ENCODE measurements at regions not wholly inside any gene's neighbourhood (a gene's known extent, or its start where the extent isn't known, plus 50 kb on each side); places are given as distances from the start of the nearest gene placed in this dataset.

GRCh38 chr6:40282986-40283385 lies 304.2 kb downstream of the LRFN2 start:
- Histone ChIP-seq H3K27me3 (ENCODE audit: insufficient read depth, low read length) (no peaks in the 10 kb centered on the region), H3K27ac (ENCODE audit: low read depth, low read length) (no peak overlapping the region), H3K36me3 (ENCODE audit: insufficient read depth, low read length) (no peaks in the 10 kb centered on the region), H3K79me2 (ENCODE audit: insufficient read depth, low read length) (no peaks in the 10 kb centered on the region), H3K4me2 (ENCODE audit: insufficient read depth, low read length) (no peak overlapping the region), H3K9me3 (ENCODE audit: low read depth, low read length) (no peaks in the 10 kb centered on the region), H3K4me3 (ENCODE audit: insufficient read depth, low read length) (no peak overlapping the region), H2AFZ (ENCODE audit: low read length) (no peak overlapping the region), H3K4me1 (ENCODE audit: insufficient read depth, low read length) (no peaks in the 10 kb centered on the region), H4K20me1 (ENCODE audit: insufficient read depth, low read length) (no peaks in the 10 kb centered on the region)
- no peak for TF ChIP-seq CTCF (IDR thresholded peaks at IDR 0.05; ENCODE audit: extremely low read depth, low read depth, low read length)
- DNase-seq (ENCODE audit: insufficient read length, low spot score, missing footprints), result no peak

- Histone ChIP-seq H3K4me3 (ENCODE audit: insufficient read depth, low read length) (no peak overlapping the region), H3K79me2 (ENCODE audit: insufficient read depth, low read length) (no peaks in the 10 kb centered on the region), H2AFZ (ENCODE audit: low read length) (no peak overlapping the region), H3K27ac (ENCODE audit: low read depth, low read length) (no peak overlapping the region), H4K20me1 (ENCODE audit: insufficient read depth, low read length) (no peaks in the 10 kb centered on the region), H3K27me3 (ENCODE audit: insufficient read depth, low read length) (no peaks in the 10 kb centered on the region), H3K4me1 (ENCODE audit: insufficient read depth, low read length) (no peaks in the 10 kb centered on the region), H3K4me2 (ENCODE audit: insufficient read depth, low read length) (no peak overlapping the region), H3K9me3 (ENCODE audit: low read depth, low read length) (no peaks in the 10 kb centered on the region), H3K36me3 (ENCODE audit: insufficient read depth, low read length) (no peaks in the 10 kb centered on the region)
- TF ChIP-seq CTCF (IDR thresholded peaks at IDR 0.05; ENCODE audit: extremely low read depth, low read depth, low read length), result no peak
- no peak for DNase-seq (ENCODE audit: insufficient read length, low spot score, missing footprints)
Observed at GRCh38 chr6:40281402-40281801, 305.8 kb downstream of the LRFN2 start.

DNA sequence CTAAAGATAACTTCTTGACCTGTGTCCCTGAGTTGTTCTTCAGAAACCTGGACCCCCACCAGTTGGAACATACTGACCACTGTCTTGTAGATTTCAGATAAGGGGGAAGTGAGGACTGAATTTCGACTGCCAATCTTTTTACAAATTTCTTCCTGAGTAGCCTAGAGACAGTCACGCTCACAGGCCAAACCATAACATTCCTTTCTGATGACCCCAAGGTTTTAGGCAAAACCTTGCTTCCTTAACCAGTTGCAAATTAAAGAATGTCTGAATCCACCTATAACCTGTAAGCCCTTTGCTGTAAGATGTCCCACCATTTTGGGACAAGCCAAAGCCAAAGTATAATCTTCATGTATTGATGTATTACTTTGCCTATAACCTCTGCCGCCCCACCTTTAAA lies 306.9 kb downstream of the LRFN2 start:
- H2AFZ ChIP-seq (ENCODE audit: low read length), result no peak overlapping the region

GRCh38 chr6:40276141-40276540 lies 311.0 kb downstream of the LRFN2 start:
- H3K79me2 ChIP-seq (ENCODE audit: insufficient read depth, low read length), result no peaks in the 10 kb centered on the region
- no peak for TF ChIP-seq CTCF (IDR thresholded peaks at IDR 0.05; ENCODE audit: extremely low read depth, low read depth, low read length)
- H3K9me3 ChIP-seq (ENCODE audit: low read depth, low read length), result no peaks in the 10 kb centered on the region
- no peaks in the 10 kb centered on the region for H3K4me1 ChIP-seq (ENCODE audit: insufficient read depth, low read length)
- DNase-seq (ENCODE audit: insufficient read length, low spot score, missing footprints), result no peak
- no peaks in the 10 kb centered on the region for H4K20me1 ChIP-seq (ENCODE audit: insufficient read depth, low read length)
- H3K36me3 ChIP-seq (ENCODE audit: insufficient read depth, low read length), result no peaks in the 10 kb centered on the region
- H3K4me2 ChIP-seq (ENCODE audit: insufficient read depth, low read length), result no peak overlapping the region
- no peak overlapping the region for H2AFZ ChIP-seq (ENCODE audit: low read length)
- H3K4me3 ChIP-seq (ENCODE audit: insufficient read depth, low read length), result no peak overlapping the region
- no peaks in the 10 kb centered on the region for H3K27me3 ChIP-seq (ENCODE audit: insufficient read depth, low read length)
- no peak overlapping the region for H3K27ac ChIP-seq (ENCODE audit: low read depth, low read length)

More for the DNA sequence above, 306.9 kb downstream of the LRFN2 start:
- no peaks in the 10 kb centered on the region for H3K36me3 ChIP-seq (ENCODE audit: insufficient read depth, low read length)
- H3K27ac ChIP-seq (ENCODE audit: low read depth, low read length), result no peak overlapping the region
- no peak overlapping the region for H3K4me3 ChIP-seq (ENCODE audit: insufficient read depth, low read length)
- no peaks in the 10 kb centered on the region for H4K20me1 ChIP-seq (ENCODE audit: insufficient read depth, low read length)
- no peaks in the 10 kb centered on the region for H3K4me1 ChIP-seq (ENCODE audit: insufficient read depth, low read length)
- no peak for DNase-seq (ENCODE audit: insufficient read length, low spot score, missing footprints)
- H3K79me2 ChIP-seq (ENCODE audit: insufficient read depth, low read length), result no peaks in the 10 kb centered on the region
- no peaks in the 10 kb centered on the region for H3K27me3 ChIP-seq (ENCODE audit: insufficient read depth, low read length)
- no peak overlapping the region for H3K4me2 ChIP-seq (ENCODE audit: insufficient read depth, low read length)
- no peaks in the 10 kb centered on the region for H3K9me3 ChIP-seq (ENCODE audit: low read depth, low read length)
- no peak for TF ChIP-seq CTCF (IDR thresholded peaks at IDR 0.05; ENCODE audit: extremely low read depth, low read depth, low read length)
